ENCODE measurements at regions not wholly inside any gene's neighbourhood (a gene's known extent, or its start where the extent isn't known, plus 50 kb on each side); places are given as distances from the start of the nearest gene placed in this dataset.

DNA sequence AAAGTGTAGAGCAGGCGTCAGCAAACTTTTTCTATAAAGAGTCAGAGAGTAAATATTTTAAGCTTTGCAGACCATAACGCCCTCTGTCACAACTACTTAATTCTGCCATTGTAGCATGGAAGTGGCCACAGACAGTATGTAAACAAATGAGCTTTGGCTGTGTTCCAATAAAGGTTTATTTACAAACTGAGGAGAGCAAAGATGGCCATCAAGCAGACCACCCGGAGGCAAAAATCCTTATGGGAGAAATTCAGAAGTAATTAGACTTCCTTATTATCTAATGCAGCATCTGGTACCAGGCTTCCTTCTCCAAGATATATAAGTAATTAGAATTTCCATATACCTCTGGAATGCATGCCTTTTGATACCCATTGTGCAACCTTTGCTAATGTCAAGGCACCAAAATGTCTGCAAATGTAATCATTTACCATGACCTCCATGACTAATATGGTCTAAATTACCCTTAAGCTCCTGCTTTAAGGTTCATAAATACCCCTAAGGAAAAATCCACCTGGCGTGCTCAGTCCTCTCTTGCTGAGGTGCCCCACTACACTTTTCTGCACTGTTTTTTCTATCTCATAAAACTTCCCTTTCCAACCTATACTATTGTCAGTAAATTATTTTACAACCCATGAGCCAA lies 377.8 kb downstream of the MATN1 start:
- WGBS, 5 donors: 65 to 78% (median 74%) methylated on average over 4 of the region's 4 CpGs
- H3K4me3 ChIP-seq: no peak overlapping the region
- H3K4me1 ChIP-seq: no peaks in the 10 kb centered on the region
- H3K36me3 ChIP-seq: no peaks in the 10 kb centered on the region
- intact Hi-C loops (cut with DNase I; ENCODE audit: low total_unique reads): no loop called here
- no peak overlapping the region for H3K27ac ChIP-seq
- H3K9me3 ChIP-seq: peaks cover 0 to 40% (median 16%) of the 10 kb centered on the region in 8 donors
- H3K27me3 ChIP-seq (replicated peaks in 1 of 7): peaks cover 0 to 62% (median 20%) of the 10 kb centered on the region in 7 donors
- no peak for DNase-seq
- TF ChIP-seq POLR2AphosphoS5 (IDR thresholded peaks at IDR 0.05) (no peak), POLR2A (IDR thresholded peaks at IDR 0.05) (no peak)
- TF ChIP-seq, protein P1, sequence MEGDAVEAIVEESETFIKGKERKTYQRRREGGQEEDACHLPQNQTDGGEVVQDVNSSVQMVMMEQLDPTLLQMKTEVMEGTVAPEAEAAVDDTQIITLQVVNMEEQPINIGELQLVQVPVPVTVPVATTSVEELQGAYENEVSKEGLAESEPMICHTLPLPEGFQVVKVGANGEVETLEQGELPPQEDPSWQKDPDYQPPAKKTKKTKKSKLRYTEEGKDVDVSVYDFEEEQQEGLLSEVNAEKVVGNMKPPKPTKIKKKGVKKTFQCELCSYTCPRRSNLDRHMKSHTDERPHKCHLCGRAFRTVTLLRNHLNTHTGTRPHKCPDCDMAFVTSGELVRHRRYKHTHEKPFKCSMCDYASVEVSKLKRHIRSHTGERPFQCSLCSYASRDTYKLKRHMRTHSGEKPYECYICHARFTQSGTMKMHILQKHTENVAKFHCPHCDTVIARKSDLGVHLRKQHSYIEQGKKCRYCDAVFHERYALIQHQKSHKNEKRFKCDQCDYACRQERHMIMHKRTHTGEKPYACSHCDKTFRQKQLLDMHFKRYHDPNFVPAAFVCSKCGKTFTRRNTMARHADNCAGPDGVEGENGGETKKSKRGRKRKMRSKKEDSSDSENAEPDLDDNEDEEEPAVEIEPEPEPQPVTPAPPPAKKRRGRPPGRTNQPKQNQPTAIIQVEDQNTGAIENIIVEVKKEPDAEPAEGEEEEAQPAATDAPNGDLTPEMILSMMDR (IDR thresholded peaks at IDR 0.05 in 8 of 11, conservative IDR thresholded peaks at IDR 0.05 in 3 of 11): no peak

DNA sequence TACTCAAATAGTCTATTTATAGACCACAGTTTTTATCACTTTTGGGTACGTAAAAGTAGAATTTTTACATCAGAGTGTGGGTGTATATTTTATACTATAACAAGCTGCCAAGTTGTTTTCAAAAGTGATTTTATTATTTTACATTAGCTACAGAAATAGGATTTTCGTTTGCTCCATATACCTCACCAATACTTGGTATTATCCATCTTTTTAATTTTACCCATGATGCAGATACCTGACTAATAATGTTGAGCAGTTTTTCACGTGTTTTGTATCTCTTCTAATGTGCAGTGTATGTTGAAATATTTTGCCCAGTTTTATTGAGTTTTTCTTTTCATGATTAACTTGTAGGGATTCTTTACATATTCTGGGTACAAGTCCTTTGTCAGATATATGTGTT lies 379.8 kb downstream of the MATN1 start:
- DNase-seq: no peak
- Histone ChIP-seq H3K4me1 (no peaks in the 10 kb centered on the region), H3K4me3 (no peak overlapping the region), H3K9me3 (peaks cover 0 to 32% (median 12%) of the 10 kb centered on the region in 8 donors), H3K27me3 (replicated peaks in 1 of 7) (peaks cover 0 to 53% (median 20%) of the 10 kb centered on the region in 7 donors), H3K36me3 (no peaks in the 10 kb centered on the region), H3K27ac (no peak overlapping the region)
- TF ChIP-seq POLR2AphosphoS5 (IDR thresholded peaks at IDR 0.05): no peak
- TF ChIP-seq, protein P1 (IDR thresholded peaks at IDR 0.05 in 8 of 11, conservative IDR thresholded peaks at IDR 0.05 in 3 of 11): no peak
- no peak for TF ChIP-seq POLR2A (IDR thresholded peaks at IDR 0.05)
- 41 to 54% (median 44%) methylated on average over 3 of the region's 3 CpGs for WGBS, 5 donors
- intact Hi-C loops (cut with DNase I; ENCODE audit: low total_unique reads): no loop called here

DNA sequence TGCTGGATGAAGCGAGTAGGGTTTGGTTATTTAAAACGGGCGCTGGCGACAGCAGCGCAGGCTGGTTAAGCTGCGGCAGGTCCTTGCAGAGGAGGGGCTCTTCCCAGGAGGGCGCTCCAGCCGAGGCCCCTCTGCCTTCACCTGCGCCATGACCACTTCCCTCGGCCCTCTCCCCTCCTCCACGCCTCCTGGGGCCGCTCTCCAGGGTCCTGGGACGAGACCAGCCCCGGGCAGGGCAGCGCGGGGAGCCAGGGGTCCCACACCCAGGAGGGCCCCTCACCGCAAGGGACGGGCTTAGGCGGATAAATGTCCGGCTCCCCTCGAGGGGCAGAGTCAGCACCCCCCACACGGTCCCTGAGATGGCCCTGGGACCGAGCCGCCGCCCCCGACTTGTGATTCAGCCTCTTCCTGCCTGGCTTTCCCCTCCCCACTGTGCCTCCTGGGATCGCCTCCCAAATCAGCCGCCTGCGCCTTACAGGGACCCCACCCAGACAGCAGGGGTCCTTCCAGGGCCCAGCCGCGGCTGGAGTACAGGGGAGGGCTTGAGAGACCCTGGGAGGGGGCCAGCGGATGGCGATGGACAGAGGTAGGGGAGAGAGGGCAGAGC lies 380.7 kb downstream of the MATN1 start:
- Histone ChIP-seq H3K4me3 (no peak overlapping the region), H3K27ac (no peak overlapping the region), H3K27me3 (replicated peaks in 1 of 7) (peaks cover 0 to 53% (median 20%) of the 10 kb centered on the region in 7 donors), H3K36me3 (no peaks in the 10 kb centered on the region), H3K9me3 (peaks cover 0 to 23% (median 6%) of the 10 kb centered on the region in 8 donors), H3K4me1 (no peaks in the 10 kb centered on the region)
- DNase-seq: no peak
- TF ChIP-seq, protein P1 (IDR thresholded peaks at IDR 0.05 in 8 of 11, conservative IDR thresholded peaks at IDR 0.05 in 3 of 11): no peak
- TF ChIP-seq POLR2A (IDR thresholded peaks at IDR 0.05) (no peak), POLR2AphosphoS5 (IDR thresholded peaks at IDR 0.05) (no peak)
- intact Hi-C loops (cut with DNase I; ENCODE audit: low total_unique reads): no loop called here
- WGBS, 5 donors: 10 to 17% (median 12%) methylated on average over 23 to 33 of the region's 33 CpGs

DNA sequence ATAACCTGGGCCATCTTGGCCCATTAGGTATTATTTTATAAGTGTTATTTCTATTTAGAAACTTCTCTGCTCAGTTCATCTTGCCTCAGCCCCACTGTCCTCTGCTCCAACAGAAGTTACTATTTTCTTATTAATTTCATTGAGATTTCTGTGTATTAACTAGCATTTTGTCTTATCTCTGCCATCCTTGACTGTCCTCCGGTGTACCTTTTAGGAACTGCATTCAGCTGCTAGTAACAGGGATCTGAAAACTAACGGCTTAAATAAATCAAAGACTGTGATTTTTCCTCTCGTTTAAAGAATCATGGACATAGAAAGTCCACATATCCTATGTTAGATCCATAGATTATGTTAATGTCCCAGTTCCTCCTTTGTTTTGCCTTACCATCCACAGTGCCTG lies 382.5 kb downstream of the MATN1 start:
- Histone ChIP-seq H3K4me3 (no peak overlapping the region), H3K27ac (no peak overlapping the region), H3K36me3 (no peaks in the 10 kb centered on the region), H3K4me1 (no peaks in the 10 kb centered on the region), H3K27me3 (replicated peaks in 1 of 7) (peaks cover 0 to 51% (median 20%) of the 10 kb centered on the region in 7 donors), H3K9me3 (peaks cover 0 to 20% (median 6%) of the 10 kb centered on the region in 8 donors)
- 84 to 88% (median 87%) methylated on average over 3 of the region's 3 CpGs for WGBS, 5 donors
- intact Hi-C loops (cut with DNase I; ENCODE audit: low total_unique reads): no loop called here
- no peak for DNase-seq
- TF ChIP-seq, protein P1 (IDR thresholded peaks at IDR 0.05 in 8 of 11, conservative IDR thresholded peaks at IDR 0.05 in 3 of 11): no peak
- TF ChIP-seq POLR2A (IDR thresholded peaks at IDR 0.05): no peak
- no peak for TF ChIP-seq POLR2AphosphoS5 (IDR thresholded peaks at IDR 0.05)

All from spleen (tissue), 11 donors.